ENCODE measurements at regions not wholly inside any gene's neighbourhood (a gene's known extent, or its start where the extent isn't known, plus 50 kb on each side); places are given as distances from the start of the nearest gene placed in this dataset.
"Not testable (repeated sequence)": the region's sequence is repeated elsewhere in the genome, so short reads cannot be mapped to it uniquely, and the experiment has no call there.

DNA sequence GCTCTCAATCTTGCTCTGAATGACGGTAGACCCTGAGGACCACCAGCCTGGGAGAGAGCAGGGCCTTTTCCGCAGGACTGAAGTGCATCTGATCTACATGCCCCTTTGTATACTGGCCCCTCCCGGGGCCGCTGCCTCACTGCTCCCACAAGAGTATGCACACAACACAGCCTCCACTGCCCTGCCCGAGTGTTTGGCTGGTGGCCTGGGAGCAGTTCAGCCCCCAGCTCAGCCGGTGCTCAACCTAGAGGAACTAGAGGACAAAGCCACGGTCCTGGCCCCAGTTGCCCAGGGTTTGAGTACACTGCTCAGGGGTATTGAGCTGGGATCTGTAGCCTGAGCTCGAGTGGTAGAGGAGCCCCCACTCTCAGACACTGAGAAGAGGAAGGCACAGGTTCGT lies 118.9 kb upstream of the CAB39 start:
- no peak overlapping the region for H3K4me3 ChIP-seq (ENCODE audit: low read length)
- TF ChIP-seq, protein P1, sequence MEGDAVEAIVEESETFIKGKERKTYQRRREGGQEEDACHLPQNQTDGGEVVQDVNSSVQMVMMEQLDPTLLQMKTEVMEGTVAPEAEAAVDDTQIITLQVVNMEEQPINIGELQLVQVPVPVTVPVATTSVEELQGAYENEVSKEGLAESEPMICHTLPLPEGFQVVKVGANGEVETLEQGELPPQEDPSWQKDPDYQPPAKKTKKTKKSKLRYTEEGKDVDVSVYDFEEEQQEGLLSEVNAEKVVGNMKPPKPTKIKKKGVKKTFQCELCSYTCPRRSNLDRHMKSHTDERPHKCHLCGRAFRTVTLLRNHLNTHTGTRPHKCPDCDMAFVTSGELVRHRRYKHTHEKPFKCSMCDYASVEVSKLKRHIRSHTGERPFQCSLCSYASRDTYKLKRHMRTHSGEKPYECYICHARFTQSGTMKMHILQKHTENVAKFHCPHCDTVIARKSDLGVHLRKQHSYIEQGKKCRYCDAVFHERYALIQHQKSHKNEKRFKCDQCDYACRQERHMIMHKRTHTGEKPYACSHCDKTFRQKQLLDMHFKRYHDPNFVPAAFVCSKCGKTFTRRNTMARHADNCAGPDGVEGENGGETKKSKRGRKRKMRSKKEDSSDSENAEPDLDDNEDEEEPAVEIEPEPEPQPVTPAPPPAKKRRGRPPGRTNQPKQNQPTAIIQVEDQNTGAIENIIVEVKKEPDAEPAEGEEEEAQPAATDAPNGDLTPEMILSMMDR (conservative IDR thresholded peaks at IDR 0.05; ENCODE audit: low read depth, low read length), result no peak

DNA sequence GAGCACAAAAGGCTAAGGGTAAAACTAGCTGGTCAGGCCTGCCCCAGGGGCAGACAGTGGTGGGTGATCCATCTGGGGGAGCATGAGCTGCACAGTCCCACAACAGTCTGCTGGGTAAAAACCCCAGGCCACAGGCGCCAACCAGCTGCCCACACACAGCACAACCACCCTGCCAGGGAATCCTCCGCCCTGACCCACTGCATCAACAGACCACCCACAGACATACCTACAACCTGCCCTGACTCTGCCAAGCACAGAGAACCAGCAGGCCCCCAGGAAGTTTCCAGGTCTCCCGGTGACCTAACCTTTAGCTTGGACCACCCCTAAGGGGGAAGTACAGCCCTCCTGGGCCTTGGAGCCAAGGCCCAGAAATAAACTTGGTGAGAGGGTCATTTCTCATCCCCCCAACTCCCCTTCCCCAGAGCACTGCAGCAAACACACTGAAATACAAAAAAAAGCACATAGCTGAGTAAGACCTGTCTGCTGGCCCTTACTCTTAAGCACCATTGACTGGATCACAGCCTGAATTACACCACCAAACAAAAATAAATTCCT lies 118.3 kb upstream of the CAB39 start:
- no peak for DNase-seq (ENCODE audit: low read depth)
- TF ChIP-seq, protein P1 (conservative IDR thresholded peaks at IDR 0.05; ENCODE audit: low read depth, low read length), result no peak
- no peak overlapping the region for H3K4me3 ChIP-seq (ENCODE audit: low read length)

More for the DNA sequence above, 118.9 kb upstream of the CAB39 start:
- no peak for DNase-seq (ENCODE audit: low read depth)

DNA sequence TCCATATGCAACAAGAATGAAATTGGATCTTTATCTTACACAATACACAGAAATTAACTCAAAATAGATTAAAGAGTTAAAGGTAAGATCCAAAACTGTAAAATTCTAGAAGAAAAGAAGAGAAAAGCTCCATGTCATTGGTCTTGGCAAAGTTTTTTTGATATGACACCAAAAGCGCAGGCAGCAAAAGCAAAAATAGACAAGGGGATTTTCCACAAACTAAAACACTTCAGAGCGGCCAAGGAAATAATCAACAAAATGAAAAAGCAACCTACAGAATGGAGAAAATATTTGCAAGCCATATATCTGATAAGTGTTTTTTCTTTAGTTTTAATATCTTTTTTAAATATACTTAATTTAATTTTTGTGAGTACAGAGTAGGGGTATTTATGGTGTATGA lies 112.8 kb upstream of the CAB39 start:
- no peak for DNase-seq (ENCODE audit: low read depth)
- H3K4me3 ChIP-seq (ENCODE audit: low read length), result no peak overlapping the region
- TF ChIP-seq, protein P1 (conservative IDR thresholded peaks at IDR 0.05; ENCODE audit: low read depth, low read length), result no peak

DNA sequence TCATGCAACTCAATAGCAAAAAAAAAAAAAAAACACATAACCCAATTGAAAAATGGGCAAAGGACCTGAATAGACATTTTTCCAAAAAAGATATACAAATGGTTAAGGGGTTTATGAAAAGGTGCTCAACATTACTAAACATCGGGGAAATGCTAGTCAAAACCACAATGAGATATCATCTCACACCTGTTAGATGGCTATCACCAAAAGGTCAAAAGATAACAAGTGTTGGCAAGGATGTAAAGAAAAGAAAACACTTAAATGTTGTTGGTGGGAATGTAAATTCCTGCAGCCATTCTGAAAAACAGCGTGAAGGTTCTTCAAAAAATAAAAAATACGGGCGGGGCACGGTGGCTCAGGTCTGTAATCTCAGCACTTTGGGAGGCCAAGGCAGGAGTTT lies 112.4 kb upstream of the CAB39 start:
- no peak overlapping the region for H3K4me3 ChIP-seq (ENCODE audit: low read length)
- DNase-seq (ENCODE audit: low read depth), result no peak
- TF ChIP-seq, protein P1 (conservative IDR thresholded peaks at IDR 0.05; ENCODE audit: low read depth, low read length), result no peak

DNA sequence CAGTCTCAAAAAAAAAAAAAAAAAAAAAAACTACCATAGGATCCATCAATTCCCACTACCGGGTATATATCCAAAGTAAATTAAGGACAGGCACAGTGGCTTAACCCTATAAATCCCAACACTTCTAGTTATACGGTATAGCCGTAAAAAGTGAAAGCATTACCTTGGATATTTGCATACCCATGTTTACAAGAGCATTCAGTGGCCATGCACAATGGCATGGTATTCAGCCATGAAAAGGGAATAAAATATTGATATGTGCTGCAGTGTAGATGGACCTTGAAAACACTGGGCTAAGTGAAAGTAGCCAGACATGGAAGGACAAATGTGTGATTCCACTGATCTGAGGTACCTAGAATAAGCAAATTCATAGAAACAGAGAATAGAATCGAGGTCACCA lies 111.8 kb upstream of the CAB39 start:
- no peak for DNase-seq (ENCODE audit: low read depth)
- TF ChIP-seq, protein P1 (conservative IDR thresholded peaks at IDR 0.05; ENCODE audit: low read depth, low read length), result no peak
- H3K4me3 ChIP-seq (ENCODE audit: low read length), result no peak overlapping the region

DNA sequence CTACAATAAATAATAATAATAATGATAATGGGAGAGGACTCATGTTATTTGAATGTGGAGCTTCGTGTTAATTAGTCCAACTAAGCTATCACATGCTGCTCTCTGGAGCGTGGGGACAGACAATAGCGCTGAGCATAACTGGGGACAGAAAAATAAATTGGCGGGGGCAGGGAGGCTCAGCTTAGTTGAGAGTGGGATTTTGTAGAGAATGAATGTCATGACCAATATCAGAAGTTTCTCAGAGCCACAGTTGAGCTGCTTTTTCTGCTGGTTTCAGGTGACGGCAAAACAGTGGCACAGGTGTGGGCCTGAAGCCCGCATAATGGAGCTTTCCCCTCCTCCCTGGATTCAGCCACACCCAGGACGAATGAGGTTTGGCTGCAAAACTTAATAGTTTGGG lies 111.1 kb upstream of the CAB39 start:
- DNase-seq (ENCODE audit: low read depth), result no peak
- H3K4me3 ChIP-seq (ENCODE audit: low read length), result no peak overlapping the region
- TF ChIP-seq, protein P1 (conservative IDR thresholded peaks at IDR 0.05; ENCODE audit: low read depth, low read length), result no peak

DNA sequence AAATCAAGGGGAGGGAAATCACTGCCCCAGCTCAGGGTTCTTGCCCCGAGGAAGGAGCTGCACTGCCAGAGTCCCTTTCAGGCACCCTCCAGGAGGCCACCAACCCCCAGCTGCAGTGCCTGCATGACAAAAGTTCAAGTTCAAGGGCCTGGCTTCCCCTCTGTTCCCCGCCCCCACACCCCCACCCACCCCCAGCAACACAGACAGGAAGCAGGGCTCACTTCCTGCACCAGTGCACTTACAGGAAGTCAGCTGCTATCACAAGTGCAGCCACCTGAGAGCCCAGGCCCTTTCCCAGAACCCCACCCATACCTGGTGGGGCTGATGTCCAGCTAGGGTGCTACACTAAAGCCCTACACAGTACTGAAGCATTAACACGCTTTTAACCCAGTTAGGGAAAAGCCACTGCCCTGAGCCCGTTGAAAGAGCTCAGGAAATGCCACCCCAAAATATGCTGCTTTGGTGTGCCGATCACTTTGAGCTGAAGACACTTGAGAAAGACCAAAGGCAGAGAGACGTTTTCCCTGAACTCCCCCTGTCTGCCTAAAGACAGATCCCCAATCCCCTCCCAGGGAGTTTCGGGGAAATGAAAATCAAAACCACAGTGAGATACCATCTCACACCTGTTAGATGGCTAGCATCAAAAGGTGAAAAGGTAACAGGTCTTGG lies 109.9 kb upstream of the CAB39 start:
- no peak overlapping the region for H3K4me3 ChIP-seq (ENCODE audit: low read length)
- DNase-seq (ENCODE audit: low read depth), result no peak
- TF ChIP-seq, protein P1 (conservative IDR thresholded peaks at IDR 0.05; ENCODE audit: low read depth, low read length), result no peak

DNA sequence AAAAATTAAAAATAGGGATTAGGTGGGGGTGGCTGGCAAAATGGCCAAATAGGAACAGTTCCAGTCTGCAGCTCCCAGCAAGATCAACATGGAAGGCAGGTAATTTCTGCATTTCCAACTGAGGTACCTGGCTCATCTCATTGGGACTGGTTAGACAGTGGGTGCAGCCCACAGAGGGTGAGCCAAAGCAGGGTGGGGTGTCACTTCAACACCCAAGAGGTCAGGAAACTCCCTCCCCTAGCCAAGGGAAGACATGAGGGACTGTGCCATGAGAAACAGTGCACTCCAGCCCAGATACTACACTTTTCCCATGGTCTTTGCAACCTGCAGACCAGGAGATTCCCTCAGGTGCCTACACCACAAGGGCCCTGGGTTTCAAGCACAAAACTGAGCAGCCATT lies 109.3 kb upstream of the CAB39 start:
- H3K4me3 ChIP-seq (ENCODE audit: low read length); DNase-seq (ENCODE audit: low read depth): not testable (repeated sequence)

DNA sequence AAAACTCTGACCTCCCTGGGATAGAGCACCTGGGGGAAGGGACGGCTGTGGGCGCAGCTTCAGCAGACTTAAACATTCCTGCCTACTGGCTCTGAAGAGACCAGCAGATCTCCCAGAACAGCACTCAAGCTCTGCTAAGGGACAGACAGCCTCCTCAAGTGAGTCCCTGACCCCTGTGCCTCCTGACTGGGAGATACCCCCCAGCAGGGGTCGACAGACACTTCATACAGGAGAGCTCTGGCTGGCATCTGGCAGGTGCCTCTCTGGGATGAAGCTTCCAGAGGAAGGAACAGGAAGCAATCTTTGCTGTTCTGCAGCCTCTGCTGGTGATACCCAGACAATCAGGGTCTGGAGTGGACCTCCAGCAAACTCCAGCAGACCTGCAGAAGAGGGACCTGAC lies 108.5 kb upstream of the CAB39 start:
- H3K4me3 ChIP-seq (ENCODE audit: low read length); DNase-seq (ENCODE audit: low read depth): not testable (repeated sequence)

Measured in retinal pigment epithelial cell (primary cell).